B cell (primary cell): ENCODE measurements at regions not wholly inside any gene's neighbourhood (a gene's known extent, or its start where the extent isn't known, plus 50 kb on each side); places are given as distances from the start of the nearest gene placed in this dataset.

Source experiments
- ATAC-seq: fragments of 200-7000 bp; cut with Tn5 transposase; one replicate; pipeline ENCODE4 v1.10.0; 2021; ENCODE audit warnings: low read depth, mild to moderate bottlenecking, moderate number of reproducible peaks, moderate library complexity
- CTCF ChIA-PET: fragments of 350-600 bp; sonication (Branson Sonifier 250); formaldehyde crosslinking; loops from one replicate; lab custom pipeline; 2021; ENCODE audit warnings: antibody characterized with exemption, inconsistent platforms; lab: Charles Lee
- POLR2A ChIA-PET: fragments of 350-600 bp; sonication (Branson Sonifier 250); formaldehyde crosslinking; loops from one replicate; lab custom pipeline; 2021; ENCODE audit warnings: antibody characterized with exemption; lab: Charles Lee
- DNase-seq: peaks from one replicate; pipeline ENCODE4 v3.0.0; 2013
- H2AFZ ChIP-seq: 2 replicates; pipeline ENCODE4 v1.6.1; 2012; ENCODE audit warnings: mild to moderate bottlenecking, low read depth, low read length; ENCODE audit not compliant: insufficient read depth, poor library complexity, severe bottlenecking
- H3K27ac ChIP-seq, 2 donors: 1 replicate in 1 of 2; 2 replicates in 1 of 2; pipeline ENCODE4 v1.5.1; 2012 to 2013; ENCODE audit warnings: low read length in 2 of 2, mild to moderate bottlenecking in 2 of 2, moderate library complexity in 1 of 2
- H3K27me3 ChIP-seq, 4 experiments: fragments of 200-600 bp in 1 of 4; sonication (generic) in 1 of 4; replicated peaks in 1 of 4; 1 replicate in 2 of 4; 2 replicates in 2 of 4; pipeline versions ENCODE4 v1.6.1 to v1.7.0; 2013 to 2016; ENCODE audit warnings: low read length in 3 of 4, mild to moderate bottlenecking in 2 of 4, mixed read lengths in 1 of 4, moderate library complexity in 1 of 4; ENCODE audit not compliant: insufficient read depth in 4 of 4, control insufficient read depth in 3 of 4; ENCODE audit errors: control extremely low read depth in 1 of 4
- H3K36me3 ChIP-seq, 2 experiments: replicated peaks in 1 of 2; 1 replicate in 1 of 2; 2 replicates in 1 of 2; pipeline versions ENCODE4 v1.6.1 to v1.7.1; 2013; ENCODE audit warnings: low read length in 1 of 2; ENCODE audit not compliant: insufficient read depth in 2 of 2, control insufficient read depth in 1 of 2; ENCODE audit errors: control extremely low read depth in 1 of 2, extremely low read depth in 1 of 2
- H3K4me1 ChIP-seq, 2 donors: fragments of 200-600 bp in 1 of 2; sonication (generic) in 1 of 2; 1 replicate in 1 of 2; 2 replicates in 1 of 2; pipeline versions ENCODE4 v1.5.1 to v1.6.1; 2013 to 2017; ENCODE audit warnings: low read length in 2 of 2; ENCODE audit not compliant: control insufficient read depth in 2 of 2, insufficient read depth in 2 of 2
- H3K4me2 ChIP-seq: replicated peaks from 2 replicates; pipeline ENCODE3; 2012; ENCODE audit warnings: mild to moderate bottlenecking, low read depth, low read length; ENCODE audit not compliant: poor library complexity, severe bottlenecking
- H3K4me3 ChIP-seq, 5 experiments: fragments of 200-600 bp in 1 of 5; sonication (generic) in 1 of 5; 1 replicate in 3 of 5; 2 replicates in 2 of 5; pipeline versions ENCODE4 v1.5.1 to v1.7.0; 2011 to 2016; ENCODE audit warnings: low read length in 4 of 5, mild to moderate bottlenecking in 4 of 5, low read depth in 2 of 5, control low read depth in 1 of 5, moderate library complexity in 1 of 5; ENCODE audit not compliant: insufficient read depth in 1 of 5; ENCODE audit errors: control extremely low read depth in 1 of 5, extremely low read depth in 1 of 5
- H3K79me2 ChIP-seq: fragments of 200-600 bp; sonication (generic); one replicate; pipeline ENCODE4 v1.6.0; 2016; ENCODE audit warnings: low read length; ENCODE audit not compliant: control insufficient read depth, insufficient read depth
- H3K9ac ChIP-seq: fragments of 200-600 bp; sonication (generic); 2 replicates; pipeline ENCODE4 v1.6.1; 2017; ENCODE audit warnings: mild to moderate bottlenecking, low read length, moderate library complexity
- H3K9me3 ChIP-seq, 3 donors: one replicate each; pipeline versions ENCODE4 v1.6.1 to v1.7.1; 2013; ENCODE audit warnings: low read length in 2 of 3; ENCODE audit not compliant: control insufficient read depth in 2 of 3, insufficient read depth in 1 of 3; ENCODE audit errors: control extremely low read depth in 1 of 3
- H4K20me1 ChIP-seq: 2 replicates; pipeline ENCODE4 v1.6.0; 2012; ENCODE audit warnings: mild to moderate bottlenecking, low read length; ENCODE audit not compliant: insufficient read depth, control insufficient read depth, poor library complexity, severe bottlenecking
- H3K27ac Mint-ChIP-seq: one replicate; pipeline ENCODE4 v1.8.0; 2021; ENCODE audit warnings: mixed read lengths
- H3K27me3 Mint-ChIP-seq: one replicate; pipeline ENCODE4 v1.8.0; 2021; ENCODE audit warnings: mixed read lengths
- H3K4me1 Mint-ChIP-seq: one replicate; pipeline ENCODE4 v1.8.0; 2021; ENCODE audit warnings: mixed read lengths
- H3K4me3 Mint-ChIP-seq: one replicate; pipeline ENCODE4 v1.8.0; 2021; ENCODE audit warnings: mixed read lengths
- H3K9me3 Mint-ChIP-seq: one replicate; pipeline ENCODE4 v1.8.0; 2022; ENCODE audit warnings: mixed read lengths; ENCODE audit not compliant: insufficient read depth
- EZH2 ChIP-seq: IDR thresholded peaks from 2 replicates; pipeline ENCODE4 v1.6.1; 2012; ENCODE audit warnings: borderline replicate concordance, low read depth, mild to moderate bottlenecking, moderate library complexity, low read length; ENCODE audit not compliant: insufficient read depth, poor library complexity, severe bottlenecking
- WGBS: methylation state at CpG from one replicate; pipeline ENCODE4 v1.1.5; 2013; ENCODE audit warnings: missing lambda C conversion rate; ENCODE audit not compliant: insufficient coverage; 5-methylcytosine and 5-hydroxymethylcytosine counted together
- intact Hi-C: fragments of 100-400 bp; cut with micrococcal nuclease; formaldehyde crosslinking; loops from one replicate; pipeline ENCODE4 v1.10.0; 2022
- TF ChIP-seq, protein P1 (sequence below): fragments of 200-600 bp; IDR thresholded peaks from one replicate; pipeline ENCODE4 v1.8.0; 2022; ENCODE audit warnings: antibody characterized with exemption, mild to moderate bottlenecking

DNA sequence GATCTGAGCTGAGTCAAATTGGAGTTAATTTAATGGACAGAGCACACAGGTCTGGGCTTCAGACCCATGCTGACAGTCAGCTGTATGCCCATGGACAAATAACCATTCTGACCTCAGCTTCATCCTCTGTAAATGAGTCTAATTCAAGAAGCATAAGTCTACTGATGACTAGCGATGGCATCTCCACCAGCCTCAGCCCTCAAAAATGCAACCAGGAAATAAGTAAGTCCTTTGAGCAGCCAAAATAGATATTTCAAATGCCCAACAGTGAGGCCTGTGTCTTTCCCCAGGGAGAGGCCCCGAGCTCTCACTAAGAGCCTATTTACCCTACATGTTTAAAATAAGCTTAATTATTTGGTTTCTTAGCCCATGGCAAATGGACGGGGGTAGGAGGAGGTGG, 114.2 kb upstream of the MTHFD1L start:
- no peak for TF ChIP-seq EZH2
- TF ChIP-seq, protein P1, sequence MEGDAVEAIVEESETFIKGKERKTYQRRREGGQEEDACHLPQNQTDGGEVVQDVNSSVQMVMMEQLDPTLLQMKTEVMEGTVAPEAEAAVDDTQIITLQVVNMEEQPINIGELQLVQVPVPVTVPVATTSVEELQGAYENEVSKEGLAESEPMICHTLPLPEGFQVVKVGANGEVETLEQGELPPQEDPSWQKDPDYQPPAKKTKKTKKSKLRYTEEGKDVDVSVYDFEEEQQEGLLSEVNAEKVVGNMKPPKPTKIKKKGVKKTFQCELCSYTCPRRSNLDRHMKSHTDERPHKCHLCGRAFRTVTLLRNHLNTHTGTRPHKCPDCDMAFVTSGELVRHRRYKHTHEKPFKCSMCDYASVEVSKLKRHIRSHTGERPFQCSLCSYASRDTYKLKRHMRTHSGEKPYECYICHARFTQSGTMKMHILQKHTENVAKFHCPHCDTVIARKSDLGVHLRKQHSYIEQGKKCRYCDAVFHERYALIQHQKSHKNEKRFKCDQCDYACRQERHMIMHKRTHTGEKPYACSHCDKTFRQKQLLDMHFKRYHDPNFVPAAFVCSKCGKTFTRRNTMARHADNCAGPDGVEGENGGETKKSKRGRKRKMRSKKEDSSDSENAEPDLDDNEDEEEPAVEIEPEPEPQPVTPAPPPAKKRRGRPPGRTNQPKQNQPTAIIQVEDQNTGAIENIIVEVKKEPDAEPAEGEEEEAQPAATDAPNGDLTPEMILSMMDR = no peak
- Histone ChIP-seq H3K79me2 (peaks cover 97% of the 10 kb centered on the region), H3K9ac (no peak overlapping the region), H2AFZ (no peak overlapping the region), H3K36me3 (peaks cover 5 to 29% of the 10 kb centered on the region in 2 experiments), H3K4me2 (no peak overlapping the region), H3K4me1 (no peaks in the 10 kb centered on the region), H3K27ac (no peak overlapping the region), H3K4me3 (no peak overlapping the region), H4K20me1 (peaks cover 62% of the 10 kb centered on the region), H3K9me3 (no peaks in the 10 kb centered on the region), H3K27me3 (no peaks in the 10 kb centered on the region)
- no peak for DNase-seq
- ATAC-seq = no peak
- Mint-ChIP-seq H3K27me3 (no peaks in the 10 kb centered on the region), H3K4me3 (no peak overlapping the region), H3K4me1 (peaks cover 20% of the 10 kb centered on the region), H3K9me3 (no peaks in the 10 kb centered on the region), H3K27ac (no peak overlapping the region)
- 100% methylated on average over 1 of the region's 3 CpGs for WGBS
- intact Hi-C loops = no loop called here
- POLR2A ChIA-PET = no interaction called here
- CTCF ChIA-PET = interaction anchor here (1.0 kb wide), 1 partner anchor 11 kb away, joined by 3 read pairs; no protein-coding TSS in a partner anchor

DNA sequence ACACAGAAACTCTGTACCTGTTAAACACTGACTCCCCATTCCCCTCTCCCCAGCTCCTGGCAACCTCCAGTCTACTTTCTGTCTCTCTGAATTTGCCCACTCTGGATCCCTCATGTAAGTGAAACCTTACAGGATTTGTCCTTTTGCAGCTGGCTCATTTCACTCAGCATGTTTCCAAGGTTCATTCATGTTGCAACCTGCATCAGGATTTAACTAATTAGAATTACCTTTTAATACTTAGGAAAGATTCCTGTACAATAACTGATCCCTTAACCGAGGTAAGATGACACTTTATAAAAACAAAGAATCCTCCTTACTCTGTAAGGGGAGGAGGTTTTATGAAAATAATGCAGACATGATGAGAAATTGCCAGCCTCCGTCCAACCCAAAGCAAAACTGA, 113.1 kb upstream of the MTHFD1L start:
- no peak overlapping the region for H3K4me3 ChIP-seq
- H3K4me2 ChIP-seq = no peak overlapping the region
- ChIA-PET POLR2A (no interaction called here), CTCF (interaction anchor here (0.6 to 0.9 kb wide), 2 partner anchors 11 to 334 kb away, joined by 3 read pairs; no protein-coding TSS in a partner anchor)
- no peak overlapping the region for H3K9ac ChIP-seq
- ATAC-seq (no peak), DNase-seq (no peak)
- no peaks in the 10 kb centered on the region for H3K9me3 ChIP-seq
- peaks cover 96% of the 10 kb centered on the region for H3K79me2 ChIP-seq
- peaks cover 72% of the 10 kb centered on the region for H4K20me1 ChIP-seq
- peaks cover 5 to 29% of the 10 kb centered on the region in 2 experiments for H3K36me3 ChIP-seq
- Mint-ChIP-seq H3K4me1 (peaks cover 16% of the 10 kb centered on the region), H3K4me3 (no peak overlapping the region), H3K9me3 (no peaks in the 10 kb centered on the region), H3K27ac (no peak overlapping the region), H3K27me3 (no peaks in the 10 kb centered on the region)
- no peaks in the 10 kb centered on the region for H3K27me3 ChIP-seq
- H3K4me1 ChIP-seq = no peaks in the 10 kb centered on the region
- 100% methylated on average over 1 of the region's 2 CpGs for WGBS
- no peak for TF ChIP-seq EZH2
- TF ChIP-seq, protein P1 = no peak
- H2AFZ ChIP-seq = no peak overlapping the region
- intact Hi-C loops = no loop called here
- no peak overlapping the region for H3K27ac ChIP-seq
